Body of pancreas (tissue), 4 donors: ENCODE measurements at regions not wholly inside any gene's neighbourhood (a gene's known extent, or its start where the extent isn't known, plus 50 kb on each side); places are given as distances from the start of the nearest gene placed in this dataset.

Experiments
- POLR2A ChIP-seq, 3 donors: fragments of 450-650 bp; IDR thresholded peaks; one replicate each; pipeline ENCODE4 v1.6.1; 2016; ENCODE audit warnings: antibody characterized with exemption in 3 of 3, mild to moderate bottlenecking in 2 of 3
- TF ChIP-seq, protein P1 (sequence below), 7 experiments: fragments of 450-650 bp in 4 of 7; fragments of 200-600 bp in 3 of 7; sonication (generic) in 3 of 7; IDR thresholded peaks; one replicate each; pipeline ENCODE4 v1.5.1; 2016 to 2019; ENCODE audit warnings: antibody characterized with exemption in 7 of 7

DNA sequence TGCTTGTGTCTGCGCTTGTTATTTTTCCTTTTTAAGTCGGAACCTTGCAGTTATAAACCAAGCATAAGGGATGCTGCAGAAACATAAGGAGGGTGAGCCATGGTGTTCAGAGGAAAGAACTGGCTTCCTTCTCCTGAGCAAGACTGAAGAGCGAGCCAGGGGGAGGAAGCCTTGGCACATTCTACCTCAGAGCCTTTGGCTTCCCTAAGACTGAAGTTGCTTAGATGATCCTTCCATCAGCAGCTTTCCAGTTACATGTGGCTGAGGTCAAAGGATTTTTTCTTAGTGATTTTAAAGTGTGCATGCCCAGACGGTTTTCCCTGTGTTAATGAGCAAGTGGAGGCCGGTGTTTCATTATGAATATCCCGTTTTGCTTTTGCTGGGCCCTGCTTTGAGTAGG, 363.8 kb downstream of the DOK5 start:
- TF ChIP-seq, protein P1, sequence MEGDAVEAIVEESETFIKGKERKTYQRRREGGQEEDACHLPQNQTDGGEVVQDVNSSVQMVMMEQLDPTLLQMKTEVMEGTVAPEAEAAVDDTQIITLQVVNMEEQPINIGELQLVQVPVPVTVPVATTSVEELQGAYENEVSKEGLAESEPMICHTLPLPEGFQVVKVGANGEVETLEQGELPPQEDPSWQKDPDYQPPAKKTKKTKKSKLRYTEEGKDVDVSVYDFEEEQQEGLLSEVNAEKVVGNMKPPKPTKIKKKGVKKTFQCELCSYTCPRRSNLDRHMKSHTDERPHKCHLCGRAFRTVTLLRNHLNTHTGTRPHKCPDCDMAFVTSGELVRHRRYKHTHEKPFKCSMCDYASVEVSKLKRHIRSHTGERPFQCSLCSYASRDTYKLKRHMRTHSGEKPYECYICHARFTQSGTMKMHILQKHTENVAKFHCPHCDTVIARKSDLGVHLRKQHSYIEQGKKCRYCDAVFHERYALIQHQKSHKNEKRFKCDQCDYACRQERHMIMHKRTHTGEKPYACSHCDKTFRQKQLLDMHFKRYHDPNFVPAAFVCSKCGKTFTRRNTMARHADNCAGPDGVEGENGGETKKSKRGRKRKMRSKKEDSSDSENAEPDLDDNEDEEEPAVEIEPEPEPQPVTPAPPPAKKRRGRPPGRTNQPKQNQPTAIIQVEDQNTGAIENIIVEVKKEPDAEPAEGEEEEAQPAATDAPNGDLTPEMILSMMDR (IDR thresholded peaks at IDR 0.05): no peak
- TF ChIP-seq POLR2A (IDR thresholded peaks at IDR 0.05): no peak
